ENCODE measurements at regions not wholly inside any gene's neighbourhood (a gene's known extent, or its start where the extent isn't known, plus 50 kb on each side); places are given as distances from the start of the nearest gene placed in this dataset.

- TF ChIP-seq ISL1 (CRISPR knock-in tag; IDR thresholded peaks at IDR 0.05) (no peak), PATZ1 (CRISPR knock-in tag; IDR thresholded peaks at IDR 0.05; ENCODE audit: borderline replicate concordance) (no peak), BACH2 (CRISPR knock-in tag; IDR thresholded peaks at IDR 0.05; ENCODE audit: borderline replicate concordance) (no peak), ZC3H10 (CRISPR knock-in tag; IDR thresholded peaks at IDR 0.05) (no peak), ESRRG (CRISPR knock-in tag; IDR thresholded peaks at IDR 0.05) (no peak), POU6F1 (CRISPR knock-in tag; IDR thresholded peaks at IDR 0.05; ENCODE audit: borderline replicate concordance, low read depth) (no peak), RARB (CRISPR knock-in tag; IDR thresholded peaks at IDR 0.05) (no peak), GLIS3 (CRISPR knock-in tag; IDR thresholded peaks at IDR 0.05) (no peak), CREB5 (CRISPR knock-in tag; IDR thresholded peaks at IDR 0.05; ENCODE audit: low read depth) (no peak), ZFP3 (CRISPR knock-in tag; IDR thresholded peaks at IDR 0.05) (no peak), ZNF565 (CRISPR knock-in tag; conservative IDR thresholded peaks at IDR 0.05; ENCODE audit: low read depth) (no peak), ZFP30 (CRISPR knock-in tag; IDR thresholded peaks at IDR 0.05) (no peak)
These were observed 1378.2 kb upstream of the PCDH20 start for GRCh38 chr13:62793850-62794249.
